ENCODE measurements at regions not wholly inside any gene's neighbourhood (a gene's known extent, or its start where the extent isn't known, plus 50 kb on each side); places are given as distances from the start of the nearest gene placed in this dataset.

GRCh38 chr9:107064378-107064777 lies 201.4 kb downstream of the ZNF462 start:
- DNase-seq (ENCODE audit: extremely low read depth, low read depth, low spot score): no peak

- no peak for DNase-seq (ENCODE audit: extremely low read depth, low read depth, low spot score)
Measured at GRCh38 chr9:107065549-107065948, 202.6 kb downstream of the ZNF462 start.

GRCh38 chr9:107067739-107068416 lies 204.9 kb downstream of the ZNF462 start:
- no peak for DNase-seq (ENCODE audit: extremely low read depth, low read depth, low spot score)

GRCh38 chr9:107068581-107068980 lies 205.6 kb downstream of the ZNF462 start:
- no peak for DNase-seq (ENCODE audit: extremely low read depth, low read depth, low spot score)

GRCh38 chr9:107070586-107070985 lies 207.6 kb downstream of the ZNF462 start:
- DNase-seq (ENCODE audit: extremely low read depth, low read depth, low spot score): no peak

- DNase-seq (ENCODE audit: extremely low read depth, low read depth, low spot score): no peak
Measured at GRCh38 chr9:107078061-107078460, 205.0 kb upstream of the RAD23B start.

GRCh38 chr9:107079589-107079988 lies 203.5 kb upstream of the RAD23B start:
- DNase-seq (ENCODE audit: extremely low read depth, low read depth, low spot score): no peak

- no peak for DNase-seq (ENCODE audit: extremely low read depth, low read depth, low spot score)
Measured at GRCh38 chr9:107080130-107080529, 202.9 kb upstream of the RAD23B start.

- DNase-seq (ENCODE audit: extremely low read depth, low read depth, low spot score): no peak
Measured at GRCh38 chr9:107086460-107086859, 196.6 kb upstream of the RAD23B start.

GRCh38 chr9:107087222-107087621 lies 195.9 kb upstream of the RAD23B start:
- no peak for DNase-seq (ENCODE audit: extremely low read depth, low read depth, low spot score)

- DNase-seq (ENCODE audit: extremely low read depth, low read depth, low spot score): no peak
Measured at GRCh38 chr9:107090218-107090617, 192.9 kb upstream of the RAD23B start.

GRCh38 chr9:107093365-107094060 lies 189.6 kb upstream of the RAD23B start:
- DNase-seq (ENCODE audit: extremely low read depth, low read depth, low spot score): no peak

GRCh38 chr9:107094370-107094769 lies 188.7 kb upstream of the RAD23B start:
- DNase-seq (ENCODE audit: extremely low read depth, low read depth, low spot score): no peak

GRCh38 chr9:107100591-107100990 lies 182.5 kb upstream of the RAD23B start:
- no peak for DNase-seq (ENCODE audit: extremely low read depth, low read depth, low spot score)

- no peak for DNase-seq (ENCODE audit: extremely low read depth, low read depth, low spot score)
Measured at GRCh38 chr9:107102011-107102410, 181.1 kb upstream of the RAD23B start.

- DNase-seq (ENCODE audit: extremely low read depth, low read depth, low spot score): no peak
Measured at GRCh38 chr9:107103621-107104020, 179.5 kb upstream of the RAD23B start.

GRCh38 chr9:107105784-107106183 lies 177.3 kb upstream of the RAD23B start:
- no peak for DNase-seq (ENCODE audit: extremely low read depth, low read depth, low spot score)

- no peak for DNase-seq (ENCODE audit: extremely low read depth, low read depth, low spot score)
Measured at GRCh38 chr9:107106416-107106815, 176.7 kb upstream of the RAD23B start.

GRCh38 chr9:107108342-107109130 lies 174.5 kb upstream of the RAD23B start:
- no peak for DNase-seq (ENCODE audit: extremely low read depth, low read depth, low spot score)

GRCh38 chr9:107109324-107109723 lies 173.8 kb upstream of the RAD23B start:
- no peak for DNase-seq (ENCODE audit: extremely low read depth, low read depth, low spot score)

GRCh38 chr9:107110153-107110552 lies 172.9 kb upstream of the RAD23B start:
- DNase-seq (ENCODE audit: extremely low read depth, low read depth, low spot score): no peak
